ENCODE measurements at regions not wholly inside any gene's neighbourhood (a gene's known extent, or its start where the extent isn't known, plus 50 kb on each side); places are given as distances from the start of the nearest gene placed in this dataset.

- H3K36me3 ChIP-seq (replicated peaks in 1 of 2; ENCODE audit: control insufficient read depth in 1 of 2, insufficient read depth in 2 of 2, low read length in 1 of 2) = no peaks in the 10 kb centered on the region
- H3K4me1 ChIP-seq (ENCODE audit: control insufficient read depth in 1 of 2, insufficient read depth in 2 of 2, low read depth in 1 of 2, low read length in 1 of 2) = no peaks in the 10 kb centered on the region
- no peaks in the 10 kb centered on the region for H4K20me1 ChIP-seq (ENCODE audit: insufficient read depth)
- ChIA-PET POLR2A (no interaction called here), CTCF (no interaction called here)
- H3K4me3 ChIP-seq (ENCODE audit: low read depth in 2 of 2, low read length in 1 of 2) = no peak overlapping the region
- no peaks in the 10 kb centered on the region for H3F3A ChIP-seq (replicated peaks; ENCODE audit: insufficient read depth)
- no peaks in the 10 kb centered on the region for H3K79me2 ChIP-seq (ENCODE audit: insufficient read depth)
- H3K9me2 ChIP-seq = no peaks in the 10 kb centered on the region
- no peak for TF ChIP-seq RCOR1 (IDR thresholded peaks at IDR 0.05; ENCODE audit: low read length)
- no peak for TF ChIP-seq ZBTB33 (IDR thresholded peaks at IDR 0.05; ENCODE audit: borderline replicate concordance, low read depth)
- TF ChIP-seq SIN3A (IDR thresholded peaks at IDR 0.05; ENCODE audit: borderline replicate concordance, low read depth, low read length) = no peak
- TF ChIP-seq NFIC (IDR thresholded peaks at IDR 0.05; ENCODE audit: borderline replicate concordance) = no peak
- no peak for TF ChIP-seq YY1 (IDR thresholded peaks at IDR 0.05; ENCODE audit: low read depth)
- TF ChIP-seq FOXJ3 (CRISPR knock-in tag; IDR thresholded peaks at IDR 0.05) = no peak
- no peak for TF ChIP-seq FOSL2 (IDR thresholded peaks at IDR 0.05; ENCODE audit: borderline replicate concordance, low read depth)
- TF ChIP-seq IRF3 (IDR thresholded peaks at IDR 0.05; ENCODE audit: low read depth, low read length) = no peak
- TF ChIP-seq CTCF (IDR thresholded peaks at IDR 0.05) = no peak
- TF ChIP-seq REST (IDR thresholded peaks at IDR 0.05; ENCODE audit: low read depth, low read length) = no peak
- TF ChIP-seq PBX3 (IDR thresholded peaks at IDR 0.05) = no peak
- no peak for TF ChIP-seq RFX5 (IDR thresholded peaks at IDR 0.05; ENCODE audit: low read length)
- no peak for TF ChIP-seq RXRA (IDR thresholded peaks at IDR 0.05; ENCODE audit: borderline replicate concordance, low read depth)
- no peak for TF ChIP-seq TCF12 (IDR thresholded peaks at IDR 0.05)
- TF ChIP-seq POLR2AphosphoS5 (IDR thresholded peaks at IDR 0.05; ENCODE audit: low read depth, low read length) = no peak
- TF ChIP-seq EZH2phosphoT487 (IDR thresholded peaks at IDR 0.05; ENCODE audit: borderline replicate concordance, low read depth) = no peak
- no peak for TF ChIP-seq USF1 (IDR thresholded peaks at IDR 0.05; ENCODE audit: borderline replicate concordance, low read depth)
- TF ChIP-seq GATA2 (CRISPR knock-in tag; IDR thresholded peaks at IDR 0.05) = no peak
- H3K27ac ChIP-seq (ENCODE audit: low read depth in 2 of 2, low read length in 1 of 2) = no peak overlapping the region
- H3K9ac ChIP-seq = no peak overlapping the region
- no peak overlapping the region for H2AFZ ChIP-seq (ENCODE audit: low read depth)
- 31% methylated on average over 5 of the region's 5 CpGs for WGBS (ENCODE audit: low lambda C conversion rate)
- H3K4me2 ChIP-seq = no peak overlapping the region
- no peaks in the 10 kb centered on the region for H3K27me3 ChIP-seq (ENCODE audit: insufficient read depth)
- no peak for DNase-seq
- H3K9me3 ChIP-seq = no peaks in the 10 kb centered on the region
Observed at GRCh38 chr11:96899971-96900370, 510.2 kb downstream of the JRKL start.

All from SK-N-SH (cell line).